SK-N-SH (cell line): ENCODE measurements at regions not wholly inside any gene's neighbourhood (a gene's known extent, or its start where the extent isn't known, plus 50 kb on each side); places are given as distances from the start of the nearest gene placed in this dataset.

Source experiments
- CTCF ChIA-PET: fragments of 300-600, 350-600 bp; formaldehyde crosslinking; extraction: SDS; loops from one replicate; lab custom pipeline; 2021; lab: Yijun Ruan, JAX
- POLR2A ChIA-PET: fragments of 350-600 bp; sonication (Branson Sonifier 250); formaldehyde crosslinking; extraction: SDS; loops from one replicate; lab custom pipeline; 2020; ENCODE audit warnings: antibody characterized with exemption, inconsistent platforms; lab: Yijun Ruan, JAX
- DNase-seq: peaks from one replicate; pipeline ENCODE4 v3.0.0; 2012
- H2AFZ ChIP-seq: fragments of 200-600 bp; sonication (generic); 2 replicates; pipeline ENCODE4 v1.8.1; 2016; ENCODE audit warnings: antibody characterized with exemption, mild to moderate bottlenecking, low read depth
- H3F3A ChIP-seq: fragments of 200-600 bp; sonication (generic); replicated peaks from 2 replicates; pipeline ENCODE3; 2016; ENCODE audit warnings: antibody characterized with exemption, mild to moderate bottlenecking; ENCODE audit not compliant: insufficient read depth
- H3K27ac ChIP-seq, 2 experiments: fragments of 200-500 bp in 1 of 2; fragments of 200-600 bp in 1 of 2; sonication (Bioruptor generic) in 1 of 2; sonication (generic), shearing (Covaris generic) in 1 of 2; 2 replicates each; pipeline versions ENCODE4 v1.5.1 to v1.6.1; 2014 to 2016; ENCODE audit warnings: low read depth in 2 of 2, inconsistent platforms in 1 of 2, low read length in 1 of 2, mild to moderate bottlenecking in 1 of 2, mixed read lengths in 1 of 2
- H3K27me3 ChIP-seq: fragments of 200-600 bp; sonication (generic), shearing (Covaris generic); 2 replicates; pipeline ENCODE4 v1.6.1; 2016; ENCODE audit warnings: mixed run types; ENCODE audit not compliant: insufficient read depth
- H3K36me3 ChIP-seq, 2 experiments: fragments of 200-500 bp in 1 of 2; fragments of 200-600 bp in 1 of 2; sonication (Bioruptor generic) in 1 of 2; sonication (generic) in 1 of 2; replicated peaks in 1 of 2; 2 replicates each; pipeline versions ENCODE3 to v1.5.1; 2014 to 2016; ENCODE audit warnings: low read length in 1 of 2, mild to moderate bottlenecking in 1 of 2; ENCODE audit not compliant: insufficient read depth in 2 of 2, control insufficient read depth in 1 of 2
- H3K4me1 ChIP-seq, 2 experiments: fragments of 200-500 bp in 1 of 2; fragments of 200-600 bp in 1 of 2; sonication (Bioruptor generic) in 1 of 2; sonication (generic), shearing (Covaris generic) in 1 of 2; 2 replicates each; pipeline versions ENCODE4 v1.5.1 to v1.6.1; 2014 to 2016; ENCODE audit warnings: low read depth in 1 of 2, low read length in 1 of 2, mixed run types in 1 of 2; ENCODE audit not compliant: insufficient read depth in 2 of 2, control insufficient read depth in 1 of 2
- H3K4me2 ChIP-seq: fragments of 200-600 bp; sonication (generic), shearing (Covaris generic); 2 replicates; pipeline ENCODE4 v1.6.1; 2017; ENCODE audit warnings: mixed run types
- H3K4me3 ChIP-seq, 2 experiments: fragments of 200-500 bp in 1 of 2; fragments of 200-600 bp in 1 of 2; sonication (Bioruptor generic) in 1 of 2; sonication (generic), shearing (Covaris generic) in 1 of 2; 2 replicates each; pipeline versions ENCODE4 v1.5.1 to v1.8.1; 2014 to 2016; ENCODE audit warnings: low read depth in 2 of 2, inconsistent platforms in 1 of 2, low read length in 1 of 2, mild to moderate bottlenecking in 1 of 2, mixed read lengths in 1 of 2, moderate library complexity in 1 of 2
- H3K79me2 ChIP-seq: fragments of 200-600 bp; sonication (generic); 2 replicates; pipeline ENCODE4 v1.8.1; 2017; ENCODE audit warnings: mild to moderate bottlenecking; ENCODE audit not compliant: insufficient read depth
- H3K9ac ChIP-seq: fragments of 200-600 bp; sonication (generic); 2 replicates; pipeline ENCODE4 v1.6.1; 2017; ENCODE audit warnings: mixed run types
- H3K9me2 ChIP-seq: fragments of 200-600 bp; sonication (generic); 2 replicates; pipeline ENCODE4 v1.6.1; 2017; ENCODE audit warnings: mixed run types
- H3K9me3 ChIP-seq: fragments of 200-600 bp; sonication (generic); 2 replicates; pipeline ENCODE4 v1.6.1; 2017; ENCODE audit warnings: mixed run types, mild to moderate bottlenecking, moderate library complexity
- H4K20me1 ChIP-seq: fragments of 200-600 bp; sonication (generic); 2 replicates; pipeline ENCODE4 v1.6.1; 2017; ENCODE audit warnings: mild to moderate bottlenecking, mixed run types; ENCODE audit not compliant: insufficient read depth
- CHD2 ChIP-seq: fragments of 150-350 bp; IDR thresholded peaks from 2 replicates; pipeline ENCODE4 v1.6.1; 2018; ENCODE audit warnings: low read length; ENCODE audit not compliant: partially characterized antibody
- FOSL2 ChIP-seq: IDR thresholded peaks from 2 replicates; pipeline ENCODE4 v1.4.0; 2012; ENCODE audit warnings: low read depth, mild to moderate bottlenecking, moderate library complexity, borderline replicate concordance
- FOXJ3 ChIP-seq: sonication (generic); formaldehyde crosslinking; IDR thresholded peaks from 2 replicates; pipeline ENCODE4 v1.5.1; 2020; ENCODE audit warnings: mild to moderate bottlenecking, missing genetic modification reagents
- GABPA ChIP-seq: IDR thresholded peaks from 2 replicates; pipeline ENCODE4 v1.4.0; 2012; ENCODE audit warnings: low read depth, mild to moderate bottlenecking
- GATA2 ChIP-seq: sonication (generic); formaldehyde crosslinking; IDR thresholded peaks from 2 replicates; pipeline ENCODE4 v1.5.0; 2020; ENCODE audit warnings: mild to moderate bottlenecking, missing genetic modification reagents
- IRF3 ChIP-seq: fragments of 150-350 bp; IDR thresholded peaks from 2 replicates; pipeline ENCODE4 v1.6.1; 2016; ENCODE audit warnings: mild to moderate bottlenecking, low read depth, low read length
- JUND ChIP-seq: IDR thresholded peaks from 2 replicates; pipeline ENCODE4 v1.4.0; 2012
- MXI1 ChIP-seq: IDR thresholded peaks from 2 replicates; pipeline ENCODE4 v1.6.1; 2012; ENCODE audit warnings: mild to moderate bottlenecking, low read depth, low read length, improper control_type of control experiment
- POLR2AphosphoS5 ChIP-seq: IDR thresholded peaks from 2 replicates; pipeline ENCODE4 v1.6.1; 2012; ENCODE audit warnings: low read depth, low read length
- RFX5 ChIP-seq: IDR thresholded peaks from 2 replicates; pipeline ENCODE4 v1.6.1; 2012; ENCODE audit warnings: mild to moderate bottlenecking, improper control_type of control experiment, low read length
- RXRA ChIP-seq: IDR thresholded peaks from 2 replicates; pipeline ENCODE4 v1.4.0; 2012; ENCODE audit warnings: low read depth, mild to moderate bottlenecking, borderline replicate concordance
- TAF1 ChIP-seq: IDR thresholded peaks from 2 replicates; pipeline ENCODE4 v1.6.1; 2012; ENCODE audit warnings: low read depth, mild to moderate bottlenecking, low read length, moderate library complexity, borderline replicate concordance
- TEAD4 ChIP-seq: IDR thresholded peaks from 2 replicates; pipeline ENCODE4 v1.4.0; 2012; ENCODE audit warnings: mild to moderate bottlenecking, borderline replicate concordance; ENCODE audit not compliant: insufficient read depth
- WGBS: methylation state at CpG from one replicate; pipeline ENCODE4 v1.1.6; 2017; ENCODE audit warnings: low lambda C conversion rate; 5-methylcytosine and 5-hydroxymethylcytosine counted together
- TF ChIP-seq, protein P1 (sequence below): IDR thresholded peaks from 2 replicates; pipeline ENCODE4; 2012
- TF ChIP-seq, protein P2 (sequence below): IDR thresholded peaks from 2 replicates; pipeline ENCODE4 v1.4.0; 2012; ENCODE audit warnings: low read depth
- TF ChIP-seq, protein P3 (sequence below): IDR thresholded peaks from 2 replicates; pipeline ENCODE4 v1.4.0; 2012; ENCODE audit warnings: low read depth, borderline replicate concordance
- TF ChIP-seq, protein P4 (sequence below): IDR thresholded peaks from 2 replicates; pipeline ENCODE4 v1.6.1; 2012; ENCODE audit warnings: mild to moderate bottlenecking, low read depth, low read length, moderate library complexity
- TF ChIP-seq, protein P5 (sequence below): fragments of 150-350 bp; IDR thresholded peaks from 2 replicates; pipeline ENCODE4 v1.6.1; 2017; ENCODE audit warnings: antibody characterized with exemption, low read length, low read depth, borderline replicate concordance

DNA sequence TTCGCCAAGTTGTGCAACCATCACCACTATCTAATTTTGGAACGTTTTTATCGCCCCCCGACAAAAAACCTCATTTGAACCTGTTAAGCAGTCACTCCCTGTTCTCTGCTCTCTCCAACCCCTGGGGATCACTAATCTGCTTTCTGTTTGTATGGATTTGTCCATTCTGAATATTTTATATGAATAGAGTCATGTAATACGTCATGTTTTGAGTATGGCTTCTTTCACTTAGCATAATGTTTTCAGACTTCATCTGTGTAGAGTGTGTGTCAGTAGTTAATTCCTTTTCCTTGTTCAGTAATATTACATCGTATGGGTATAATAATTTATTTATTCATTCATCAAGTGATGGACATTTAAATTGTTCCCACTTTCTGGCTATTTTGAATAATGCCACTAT lies 232.2 kb downstream of the SMARCA2 start:
- H3K4me3 ChIP-seq: no peak overlapping the region
- no peaks in the 10 kb centered on the region for H3K9me2 ChIP-seq
- H2AFZ ChIP-seq: peak overlapping the region; percentile 22; the same call in 1 of the 2 replicates
- H3F3A ChIP-seq: no peaks in the 10 kb centered on the region
- no peak for DNase-seq
- no peak overlapping the region for H3K9ac ChIP-seq
- H3K27me3 ChIP-seq: no peaks in the 10 kb centered on the region
- no peaks in the 10 kb centered on the region for H3K36me3 ChIP-seq
- no peak overlapping the region for H3K4me2 ChIP-seq
- CTCF ChIA-PET: no interaction called here
- H3K79me2 ChIP-seq: no peaks in the 10 kb centered on the region
- H3K9me3 ChIP-seq: no peaks in the 10 kb centered on the region
- H4K20me1 ChIP-seq: no peaks in the 10 kb centered on the region
- TF ChIP-seq, protein P1, sequence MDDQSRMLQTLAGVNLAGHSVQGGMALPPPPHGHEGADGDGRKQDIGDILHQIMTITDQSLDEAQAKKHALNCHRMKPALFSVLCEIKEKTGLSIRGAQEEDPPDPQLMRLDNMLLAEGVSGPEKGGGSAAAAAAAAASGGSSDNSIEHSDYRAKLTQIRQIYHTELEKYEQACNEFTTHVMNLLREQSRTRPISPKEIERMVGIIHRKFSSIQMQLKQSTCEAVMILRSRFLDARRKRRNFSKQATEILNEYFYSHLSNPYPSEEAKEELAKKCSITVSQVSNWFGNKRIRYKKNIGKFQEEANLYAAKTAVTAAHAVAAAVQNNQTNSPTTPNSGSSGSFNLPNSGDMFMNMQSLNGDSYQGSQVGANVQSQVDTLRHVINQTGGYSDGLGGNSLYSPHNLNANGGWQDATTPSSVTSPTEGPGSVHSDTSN: no peak
- TF ChIP-seq POLR2AphosphoS5: no peak
- TF ChIP-seq MXI1: no peak
- no peak for TF ChIP-seq RFX5
- TF ChIP-seq, protein P2, sequence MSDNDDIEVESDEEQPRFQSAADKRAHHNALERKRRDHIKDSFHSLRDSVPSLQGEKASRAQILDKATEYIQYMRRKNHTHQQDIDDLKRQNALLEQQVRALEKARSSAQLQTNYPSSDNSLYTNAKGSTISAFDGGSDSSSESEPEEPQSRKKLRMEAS: no peak
- TF ChIP-seq GABPA: no peak
- TF ChIP-seq CHD2: no peak
- no peak for TF ChIP-seq GATA2 (CRISPR knock-in tag)
- no peak for TF ChIP-seq RXRA
- TF ChIP-seq IRF3: no peak
- TF ChIP-seq FOXJ3: no peak
- TF ChIP-seq JUND: no peak
- TF ChIP-seq, protein P3, sequence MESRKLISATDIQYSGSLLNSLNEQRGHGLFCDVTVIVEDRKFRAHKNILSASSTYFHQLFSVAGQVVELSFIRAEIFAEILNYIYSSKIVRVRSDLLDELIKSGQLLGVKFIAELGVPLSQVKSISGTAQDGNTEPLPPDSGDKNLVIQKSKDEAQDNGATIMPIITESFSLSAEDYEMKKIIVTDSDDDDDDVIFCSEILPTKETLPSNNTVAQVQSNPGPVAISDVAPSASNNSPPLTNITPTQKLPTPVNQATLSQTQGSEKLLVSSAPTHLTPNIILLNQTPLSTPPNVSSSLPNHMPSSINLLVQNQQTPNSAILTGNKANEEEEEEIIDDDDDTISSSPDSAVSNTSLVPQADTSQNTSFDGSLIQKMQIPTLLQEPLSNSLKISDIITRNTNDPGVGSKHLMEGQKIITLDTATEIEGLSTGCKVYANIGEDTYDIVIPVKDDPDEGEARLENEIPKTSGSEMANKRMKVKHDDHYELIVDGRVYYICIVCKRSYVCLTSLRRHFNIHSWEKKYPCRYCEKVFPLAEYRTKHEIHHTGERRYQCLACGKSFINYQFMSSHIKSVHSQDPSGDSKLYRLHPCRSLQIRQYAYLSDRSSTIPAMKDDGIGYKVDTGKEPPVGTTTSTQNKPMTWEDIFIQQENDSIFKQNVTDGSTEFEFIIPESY: no peak
- TF ChIP-seq, protein P4, sequence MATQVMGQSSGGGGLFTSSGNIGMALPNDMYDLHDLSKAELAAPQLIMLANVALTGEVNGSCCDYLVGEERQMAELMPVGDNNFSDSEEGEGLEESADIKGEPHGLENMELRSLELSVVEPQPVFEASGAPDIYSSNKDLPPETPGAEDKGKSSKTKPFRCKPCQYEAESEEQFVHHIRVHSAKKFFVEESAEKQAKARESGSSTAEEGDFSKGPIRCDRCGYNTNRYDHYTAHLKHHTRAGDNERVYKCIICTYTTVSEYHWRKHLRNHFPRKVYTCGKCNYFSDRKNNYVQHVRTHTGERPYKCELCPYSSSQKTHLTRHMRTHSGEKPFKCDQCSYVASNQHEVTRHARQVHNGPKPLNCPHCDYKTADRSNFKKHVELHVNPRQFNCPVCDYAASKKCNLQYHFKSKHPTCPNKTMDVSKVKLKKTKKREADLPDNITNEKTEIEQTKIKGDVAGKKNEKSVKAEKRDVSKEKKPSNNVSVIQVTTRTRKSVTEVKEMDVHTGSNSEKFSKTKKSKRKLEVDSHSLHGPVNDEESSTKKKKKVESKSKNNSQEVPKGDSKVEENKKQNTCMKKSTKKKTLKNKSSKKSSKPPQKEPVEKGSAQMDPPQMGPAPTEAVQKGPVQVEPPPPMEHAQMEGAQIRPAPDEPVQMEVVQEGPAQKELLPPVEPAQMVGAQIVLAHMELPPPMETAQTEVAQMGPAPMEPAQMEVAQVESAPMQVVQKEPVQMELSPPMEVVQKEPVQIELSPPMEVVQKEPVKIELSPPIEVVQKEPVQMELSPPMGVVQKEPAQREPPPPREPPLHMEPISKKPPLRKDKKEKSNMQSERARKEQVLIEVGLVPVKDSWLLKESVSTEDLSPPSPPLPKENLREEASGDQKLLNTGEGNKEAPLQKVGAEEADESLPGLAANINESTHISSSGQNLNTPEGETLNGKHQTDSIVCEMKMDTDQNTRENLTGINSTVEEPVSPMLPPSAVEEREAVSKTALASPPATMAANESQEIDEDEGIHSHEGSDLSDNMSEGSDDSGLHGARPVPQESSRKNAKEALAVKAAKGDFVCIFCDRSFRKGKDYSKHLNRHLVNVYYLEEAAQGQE: no peak
- TF ChIP-seq TEAD4: no peak
- TF ChIP-seq, protein P5, sequence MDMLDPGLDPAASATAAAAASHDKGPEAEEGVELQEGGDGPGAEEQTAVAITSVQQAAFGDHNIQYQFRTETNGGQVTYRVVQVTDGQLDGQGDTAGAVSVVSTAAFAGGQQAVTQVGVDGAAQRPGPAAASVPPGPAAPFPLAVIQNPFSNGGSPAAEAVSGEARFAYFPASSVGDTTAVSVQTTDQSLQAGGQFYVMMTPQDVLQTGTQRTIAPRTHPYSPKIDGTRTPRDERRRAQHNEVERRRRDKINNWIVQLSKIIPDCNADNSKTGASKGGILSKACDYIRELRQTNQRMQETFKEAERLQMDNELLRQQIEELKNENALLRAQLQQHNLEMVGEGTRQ: no peak
- TF ChIP-seq FOSL2: no peak
- no peak for TF ChIP-seq TAF1
- 64% methylated on average over 6 of the region's 6 CpGs for WGBS
- H3K4me1 ChIP-seq: peaks cover 0 to 3% of the 10 kb centered on the region in 2 experiments; a peak in 1 of 4 replicates
- POLR2A ChIA-PET: no interaction called here
- no peak overlapping the region for H3K27ac ChIP-seq
